ENCODE measurements at regions not wholly inside any gene's neighbourhood (a gene's known extent, or its start where the extent isn't known, plus 50 kb on each side); places are given as distances from the start of the nearest gene placed in this dataset.

GRCh38 chr7:85622059-85622458 is 435.2 kb upstream of the SEMA3D start:
- TF ChIP-seq CTCF (conservative IDR thresholded peaks at IDR 0.05 in 1 of 2, IDR thresholded peaks at IDR 0.05 in 1 of 2; ENCODE audit: low read depth in 1 of 2, low read length in 2 of 2), result no peak
- no peak for TF ChIP-seq EZH2 (IDR thresholded peaks at IDR 0.05; ENCODE audit: low read length, missing control alignments)
